EH (cell line): ENCODE measurements at regions not wholly inside any gene's neighbourhood (a gene's known extent, or its start where the extent isn't known, plus 50 kb on each side); places are given as distances from the start of the nearest gene placed in this dataset.
"Not testable (repeated sequence)": the region's sequence is repeated elsewhere in the genome, so short reads cannot be mapped to it uniquely, and the experiment has no call there.

Experiments used
- DNase-seq: peaks from one replicate; pipeline ENCODE4 v3.0.0-alpha.2; 2015; ENCODE audit warnings: low read depth

GRCh38 chr4:58368221-58368620 lies 1258.0 kb upstream of the IGFBP7 start:
- no peak for DNase-seq

- no peak for DNase-seq
These were observed 1250.4 kb upstream of the IGFBP7 start for GRCh38 chr4:58360354-58361133.

GRCh38 chr4:58359590-58359989 lies 1249.4 kb upstream of the IGFBP7 start:
- no peak for DNase-seq

GRCh38 chr4:58357947-58358346 lies 1247.8 kb upstream of the IGFBP7 start:
- DNase-seq, result no peak

GRCh38 chr4:58325070-58325469 lies 1214.9 kb upstream of the IGFBP7 start:
- no peak for DNase-seq

GRCh38 chr4:58313444-58313843 lies 1203.3 kb upstream of the IGFBP7 start:
- DNase-seq, result no peak

GRCh38 chr4:58303456-58303855 lies 1193.3 kb upstream of the IGFBP7 start:
- no peak for DNase-seq

- no peak for DNase-seq
These were observed 1191.3 kb upstream of the IGFBP7 start for GRCh38 chr4:58301376-58301999.

- no peak for DNase-seq
These were observed 1176.2 kb upstream of the IGFBP7 start for GRCh38 chr4:58286335-58286734.

GRCh38 chr4:58280928-58281327 lies 1170.7 kb upstream of the IGFBP7 start:
- not testable (repeated sequence) for DNase-seq

- no peak for DNase-seq
These were observed 1165.7 kb upstream of the IGFBP7 start for GRCh38 chr4:58275856-58276255.

- no peak for DNase-seq
These were observed 1164.4 kb upstream of the IGFBP7 start for GRCh38 chr4:58274553-58274952.

GRCh38 chr4:58272311-58272710 lies 1162.1 kb upstream of the IGFBP7 start:
- no peak for DNase-seq

- DNase-seq, result no peak
These were observed 1155.5 kb upstream of the IGFBP7 start for GRCh38 chr4:58265734-58266133.

- DNase-seq, result no peak
These were observed 1151.3 kb upstream of the IGFBP7 start for GRCh38 chr4:58261526-58261925.

- DNase-seq, result no peak
These were observed 1144.1 kb upstream of the IGFBP7 start for GRCh38 chr4:58254291-58254690.

- no peak for DNase-seq
These were observed 1142.5 kb upstream of the IGFBP7 start for GRCh38 chr4:58252656-58253055.

GRCh38 chr4:58247792-58248191 lies 1137.6 kb upstream of the IGFBP7 start:
- DNase-seq, result no peak

GRCh38 chr4:58225460-58225859 lies 1115.3 kb upstream of the IGFBP7 start:
- no peak for DNase-seq

- no peak for DNase-seq
These were observed 1109.0 kb upstream of the IGFBP7 start for GRCh38 chr4:58219179-58219578.

- no peak for DNase-seq
These were observed 1106.3 kb upstream of the IGFBP7 start for GRCh38 chr4:58216461-58216860.

GRCh38 chr4:58214376-58214775 lies 1104.2 kb upstream of the IGFBP7 start:
- DNase-seq, result no peak

- DNase-seq, result no peak
These were observed 1099.4 kb upstream of the IGFBP7 start for GRCh38 chr4:58209551-58209950.

GRCh38 chr4:58209001-58209400 lies 1098.8 kb upstream of the IGFBP7 start:
- no peak for DNase-seq
